ENCODE measurements at regions not wholly inside any gene's neighbourhood (a gene's known extent, or its start where the extent isn't known, plus 50 kb on each side); places are given as distances from the start of the nearest gene placed in this dataset.
"Not testable (repeated sequence)": the region's sequence is repeated elsewhere in the genome, so short reads cannot be mapped to it uniquely, and the experiment has no call there.

GRCh38 chr4:54446581-54446980 lies 211.2 kb upstream of the KIT start:
- ATAC-seq (no peak), DNase-seq (no peak)
- H3K9me3 ChIP-seq: peaks cover 0 to 23% (median 7%) of the 10 kb centered on the region in 11 donors
- intact Hi-C loops (cut with DNase I): loop anchor here in 2 of 10 donors (5.0 to 10.0 kb wide), 2 partner anchors 109 to 508 kb away; no protein-coding TSS in a partner anchor
- H3K4me3 ChIP-seq: no peak overlapping the region
- TF ChIP-seq, protein P1, sequence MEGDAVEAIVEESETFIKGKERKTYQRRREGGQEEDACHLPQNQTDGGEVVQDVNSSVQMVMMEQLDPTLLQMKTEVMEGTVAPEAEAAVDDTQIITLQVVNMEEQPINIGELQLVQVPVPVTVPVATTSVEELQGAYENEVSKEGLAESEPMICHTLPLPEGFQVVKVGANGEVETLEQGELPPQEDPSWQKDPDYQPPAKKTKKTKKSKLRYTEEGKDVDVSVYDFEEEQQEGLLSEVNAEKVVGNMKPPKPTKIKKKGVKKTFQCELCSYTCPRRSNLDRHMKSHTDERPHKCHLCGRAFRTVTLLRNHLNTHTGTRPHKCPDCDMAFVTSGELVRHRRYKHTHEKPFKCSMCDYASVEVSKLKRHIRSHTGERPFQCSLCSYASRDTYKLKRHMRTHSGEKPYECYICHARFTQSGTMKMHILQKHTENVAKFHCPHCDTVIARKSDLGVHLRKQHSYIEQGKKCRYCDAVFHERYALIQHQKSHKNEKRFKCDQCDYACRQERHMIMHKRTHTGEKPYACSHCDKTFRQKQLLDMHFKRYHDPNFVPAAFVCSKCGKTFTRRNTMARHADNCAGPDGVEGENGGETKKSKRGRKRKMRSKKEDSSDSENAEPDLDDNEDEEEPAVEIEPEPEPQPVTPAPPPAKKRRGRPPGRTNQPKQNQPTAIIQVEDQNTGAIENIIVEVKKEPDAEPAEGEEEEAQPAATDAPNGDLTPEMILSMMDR (IDR thresholded peaks at IDR 0.05): no peak
- WGBS, 2 donors: 39 to 42% methylated on average over 1 of the region's 1 CpG
- H3K27me3 ChIP-seq: no peaks in the 10 kb centered on the region
- H3K27ac ChIP-seq: no peak overlapping the region
- no peaks in the 10 kb centered on the region for H3K4me1 ChIP-seq
- H3K36me3 ChIP-seq: no peaks in the 10 kb centered on the region

GRCh38 chr4:54447304-54447703 lies 210.5 kb upstream of the KIT start:
- TF ChIP-seq, protein P1 (IDR thresholded peaks at IDR 0.05): no peak
- intact Hi-C loops (cut with DNase I): loop anchor here in 2 of 10 donors (5.0 to 10.0 kb wide), 2 partner anchors 110 to 507 kb away; no protein-coding TSS in a partner anchor
- WGBS, 2 donors: 65 to 85% methylated on average over 2 of the region's 2 CpGs
- H3K36me3 ChIP-seq: no peaks in the 10 kb centered on the region
- no peaks in the 10 kb centered on the region for H3K4me1 ChIP-seq
- no peak overlapping the region for H3K27ac ChIP-seq
- peaks cover 0 to 23% (median 7%) of the 10 kb centered on the region in 11 donors for H3K9me3 ChIP-seq
- H3K4me3 ChIP-seq: no peak overlapping the region
- H3K27me3 ChIP-seq: no peaks in the 10 kb centered on the region
- no peak for ATAC-seq
- no peak for DNase-seq

DNA sequence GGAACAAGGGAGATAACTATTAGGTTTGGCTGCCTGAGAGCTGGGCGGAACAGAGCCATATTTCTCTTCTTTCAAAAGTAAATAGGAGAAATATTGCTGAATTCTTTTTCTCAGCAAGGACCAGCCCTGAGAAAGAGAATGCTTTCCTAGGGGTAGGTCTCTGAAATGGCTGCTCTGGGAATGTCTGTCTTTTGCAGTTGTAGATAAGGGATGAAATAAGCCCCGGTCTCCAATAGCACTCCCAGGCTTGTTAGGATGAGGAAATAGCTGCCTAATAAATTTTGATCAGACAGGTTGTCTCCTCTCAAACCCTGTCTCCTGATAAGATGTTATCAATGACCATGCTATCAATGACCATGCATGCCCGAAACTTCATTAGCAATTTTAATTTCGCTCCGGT lies 207.8 kb upstream of the KIT start:
- intact Hi-C loops (cut with DNase I): loop anchor here in 2 of 10 donors (5.0 to 10.0 kb wide), 2 partner anchors 113 to 505 kb away; no protein-coding TSS in a partner anchor
- TF ChIP-seq, protein P1 (IDR thresholded peaks at IDR 0.05): no peak
- WGBS, 2 donors: 94 to 95% methylated on average over 5 of the region's 5 CpGs
- Histone ChIP-seq H3K27ac (no peak overlapping the region), H3K4me1 (no peaks in the 10 kb centered on the region), H3K9me3 (peaks cover 0 to 23% (median 7%) of the 10 kb centered on the region in 11 donors), H3K27me3 (no peaks in the 10 kb centered on the region), H3K36me3 (no peaks in the 10 kb centered on the region), H3K4me3 (no peak overlapping the region)
- DNase-seq (no peak), ATAC-seq (no peak)

DNA sequence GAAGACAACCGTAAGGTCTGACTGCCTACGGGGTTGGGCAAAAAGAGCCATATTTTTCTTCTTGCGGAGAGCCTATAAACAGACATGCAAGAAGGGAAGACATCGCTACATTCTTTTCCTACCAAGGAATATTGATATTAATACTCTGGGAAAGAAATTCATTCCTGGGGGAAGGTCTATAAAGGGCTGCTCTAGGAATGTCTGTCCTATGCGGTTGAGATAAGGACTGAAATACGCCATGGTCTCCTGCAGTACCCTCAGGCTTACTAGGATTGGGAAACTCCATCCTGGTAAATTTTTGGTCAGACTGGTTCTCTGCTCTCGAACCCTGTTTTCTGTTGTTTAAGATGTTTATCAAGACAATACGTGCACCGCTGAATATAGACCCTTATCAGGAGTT lies 190.8 kb upstream of the KIT start:
- H3K27me3 ChIP-seq; DNase-seq; intact Hi-C loops (cut with DNase I): not testable (repeated sequence)

GRCh38 chr4:54473077-54473545 lies 184.6 kb upstream of the KIT start:
- WGBS, 2 donors: 90% methylated on average over 7 of the region's 7 CpGs
- Histone ChIP-seq H3K36me3 (no peaks in the 10 kb centered on the region), H3K4me1 (no peaks in the 10 kb centered on the region), H3K27ac (no peak overlapping the region), H3K9me3 (peaks cover 0 to 12% (median 2%) of the 10 kb centered on the region in 11 donors), H3K27me3 (no peaks in the 10 kb centered on the region), H3K4me3 (no peak overlapping the region)
- TF ChIP-seq, protein P1 (IDR thresholded peaks at IDR 0.05): no peak
- no peak for ATAC-seq
- DNase-seq: no peak
- intact Hi-C loops (cut with DNase I): no loop called here

More for the DNA sequence above, 190.8 kb upstream of the KIT start:
- 83 to 85% methylated on average over 9 of the region's 9 CpGs for WGBS, 2 donors
- ATAC-seq, H3K27ac ChIP-seq, H3K4me1 ChIP-seq, H3K36me3 ChIP-seq, H3K4me3 ChIP-seq: not testable (repeated sequence)
- peaks cover 0 to 46% (median 16%) of the 10 kb centered on the region in 11 donors for H3K9me3 ChIP-seq
